PC-3 (cell line): ENCODE measurements at regions not wholly inside any gene's neighbourhood (a gene's known extent, or its start where the extent isn't known, plus 50 kb on each side); places are given as distances from the start of the nearest gene placed in this dataset.

Experiments
- ATAC-seq: fragments of 200-7000 bp; cut with Tn5 transposase; 2 replicates; pipeline ENCODE4 v1.9.1; 2020; ENCODE audit warnings: mild to moderate bottlenecking, moderate library complexity
- BruUV-seq: library from RNA; stranded (reverse); fragments of 400-500 nt; replicated peaks from 2 replicates; lab custom pipeline; 2021; lab: Mats Ljungman, UMichigan
- CTCF ChIA-PET: fragments of 300-600 bp; sonication (Branson Sonifier 250); formaldehyde crosslinking; loops from one replicate; lab custom pipeline; 2022; ENCODE audit warnings: antibody characterized with exemption; lab: Charles Lee
- POLR2A ChIA-PET: fragments of 300-600 bp; sonication (Branson Sonifier 250); formaldehyde crosslinking; loops from one replicate; lab custom pipeline; 2022; ENCODE audit warnings: antibody characterized with exemption; ENCODE audit not compliant: unreplicated experiment; lab: Charles Lee
- DNase-seq: peaks from one replicate; pipeline ENCODE4 v3.0.0-alpha.2; 2015
- H2AFZ ChIP-seq: fragments of 300-600 bp; sonication (generic); 2 replicates; pipeline ENCODE4 v1.6.0; 2016; ENCODE audit warnings: antibody characterized with exemption, low read length
- H3F3A ChIP-seq: fragments of 300-600 bp; sonication (generic); one replicate; pipeline ENCODE4 v1.6.0; 2017; ENCODE audit warnings: antibody characterized with exemption, low read length, control low read depth, mild to moderate bottlenecking; ENCODE audit not compliant: unreplicated experiment
- H3K27ac ChIP-seq: fragments of 300-600 bp; sonication (generic); 2 replicates; pipeline ENCODE4 v1.5.1; 2016; ENCODE audit warnings: mild to moderate bottlenecking, low read length
- H3K27me3 ChIP-seq: fragments of 300-600 bp; sonication (generic); 2 replicates; pipeline ENCODE4 v1.6.1; 2016; ENCODE audit warnings: low read length, mixed read lengths
- H3K36me3 ChIP-seq: fragments of 300-600 bp; sonication (generic); 2 replicates; pipeline ENCODE4 v1.6.1; 2016; ENCODE audit warnings: low read depth, mixed run types, low read length, mixed read lengths
- H3K4me1 ChIP-seq: fragments of 300-600 bp; sonication (generic); 2 replicates; pipeline ENCODE4 v1.5.1; 2016; ENCODE audit warnings: low read length; ENCODE audit not compliant: insufficient read depth
- H3K4me2 ChIP-seq: fragments of 300-600 bp; sonication (generic); 2 replicates; pipeline ENCODE4 v1.6.0; 2016; ENCODE audit warnings: low read length
- H3K4me3 ChIP-seq: fragments of 300-600 bp; sonication (generic); 2 replicates; pipeline ENCODE4 v1.5.1; 2016; ENCODE audit warnings: mild to moderate bottlenecking, low read length, mixed read lengths
- H3K79me2 ChIP-seq: fragments of 300-600 bp; sonication (generic); 2 replicates; pipeline ENCODE4 v1.6.1; 2017; ENCODE audit warnings: low read length, mixed read lengths
- H3K9ac ChIP-seq: fragments of 300-600 bp; sonication (generic); 2 replicates; pipeline ENCODE4 v1.6.0; 2016; ENCODE audit warnings: mild to moderate bottlenecking, low read length
- H3K9me2 ChIP-seq: fragments of 300-600 bp; sonication (generic); replicated peaks from 2 replicates; pipeline ENCODE4 v1.6.1; 2016; ENCODE audit warnings: mixed run types, low read length, mixed read lengths
- H3K9me3 ChIP-seq: fragments of 300-600 bp; sonication (generic); 2 replicates; pipeline ENCODE4 v1.6.1; 2016; ENCODE audit warnings: low read length, mixed read lengths
- H4K20me1 ChIP-seq: fragments of 300-600 bp; sonication (generic); 2 replicates; pipeline ENCODE4 v1.6.1; 2016; ENCODE audit warnings: low read length, mixed read lengths
- CTCF ChIP-seq: fragments of 300-600 bp; sonication (generic); conservative IDR thresholded peaks from 2 replicates; pipeline ENCODE4 v1.5.1; 2017; ENCODE audit warnings: antibody characterized with exemption, low read depth, mild to moderate bottlenecking, low read length
- EZH2 ChIP-seq: fragments of 300-600 bp; sonication (generic); IDR thresholded peaks from one replicate; pipeline ENCODE4 v1.6.1; 2017; ENCODE audit warnings: antibody characterized with exemption, mild to moderate bottlenecking, low read length; ENCODE audit not compliant: unreplicated experiment
- EZH2phosphoT487 ChIP-seq: fragments of 300-600 bp; sonication (generic); IDR thresholded peaks from 2 replicates; pipeline ENCODE4 v1.6.1; 2018; ENCODE audit warnings: mild to moderate bottlenecking, antibody characterized with exemption, low read length, borderline replicate concordance
- intact Hi-C: fragments of 100-400 bp; cut with micrococcal nuclease; formaldehyde crosslinking; loops from 2 replicates; pipeline ENCODE4 v1.9.0; 2023

- Histone ChIP-seq H3K9me2 (no peaks in the 10 kb centered on the region), H3K27me3 (no peaks in the 10 kb centered on the region), H3K4me1 (peaks cover 12% of the 10 kb centered on the region; the same call in 1 of the 2 replicates), H3K79me2 (no peaks in the 10 kb centered on the region), H3K4me3 (no peak overlapping the region), H3K4me2 (no peak overlapping the region), H3K9me3 (no peaks in the 10 kb centered on the region), H4K20me1 (no peaks in the 10 kb centered on the region), H3F3A (no peaks in the 10 kb centered on the region), H3K9ac (no peak overlapping the region), H2AFZ (no peak overlapping the region), H3K36me3 (no peaks in the 10 kb centered on the region), H3K27ac (no peak overlapping the region)
- intact Hi-C loops, result no loop called here
- DNase-seq, result peak; percentile 74
- ATAC-seq, result peak; percentile 18; the same call in 1 of the 2 replicates
- POLR2A ChIA-PET, result no interaction called here
- TF ChIP-seq EZH2phosphoT487 (no peak), EZH2 (no peak), CTCF (no peak)
- CTCF ChIA-PET, result no interaction called here
- BruUV-seq, result no TSS peak
These were observed 182.5 kb downstream of the EDN1 start for GRCh38 chr6:12472601-12473038.

GRCh38 chr6:12473494-12473893 lies 183.3 kb downstream of the EDN1 start:
- ATAC-seq (no peak), DNase-seq (no peak)
- intact Hi-C loops, result no loop called here
- ChIA-PET POLR2A (no interaction called here), CTCF (no interaction called here)
- H3K9ac ChIP-seq, result no peak overlapping the region
- H3K36me3 ChIP-seq, result no peaks in the 10 kb centered on the region
- H3K9me3 ChIP-seq, result no peaks in the 10 kb centered on the region
- H2AFZ ChIP-seq, result no peak overlapping the region
- no peaks in the 10 kb centered on the region for H3K79me2 ChIP-seq
- no peak overlapping the region for H3K27ac ChIP-seq
- H3K9me2 ChIP-seq, result no peaks in the 10 kb centered on the region
- no peaks in the 10 kb centered on the region for H3K27me3 ChIP-seq
- no peak overlapping the region for H3K4me3 ChIP-seq
- no peaks in the 10 kb centered on the region for H3F3A ChIP-seq
- H3K4me2 ChIP-seq, result no peak overlapping the region
- TF ChIP-seq EZH2phosphoT487, result no peak
- no peak for TF ChIP-seq EZH2
- no peak for TF ChIP-seq CTCF
- no TSS peak for BruUV-seq
- H4K20me1 ChIP-seq, result no peaks in the 10 kb centered on the region
- H3K4me1 ChIP-seq, result peaks cover 12% of the 10 kb centered on the region; the same call in 1 of the 2 replicates

GRCh38 chr6:12474167-12475140 lies 184.3 kb downstream of the EDN1 start:
- ChIA-PET CTCF (no interaction called here), POLR2A (no interaction called here)
- no peaks in the 10 kb centered on the region for H3F3A ChIP-seq
- H3K9me3 ChIP-seq, result no peaks in the 10 kb centered on the region
- no peaks in the 10 kb centered on the region for H3K36me3 ChIP-seq
- H3K27ac ChIP-seq, result no peak overlapping the region
- ATAC-seq (no peak), DNase-seq (no peak)
- no peaks in the 10 kb centered on the region for H3K27me3 ChIP-seq
- H3K4me1 ChIP-seq, result peaks cover 12% of the 10 kb centered on the region; the same call in 1 of the 2 replicates
- H3K9me2 ChIP-seq, result no peaks in the 10 kb centered on the region
- no peak for TF ChIP-seq EZH2phosphoT487
- no peak for TF ChIP-seq EZH2
- no peak for TF ChIP-seq CTCF
- H2AFZ ChIP-seq, result no peak overlapping the region
- intact Hi-C loops, result no loop called here
- no peaks in the 10 kb centered on the region for H3K79me2 ChIP-seq
- BruUV-seq, result no TSS peak
- no peak overlapping the region for H3K4me3 ChIP-seq
- no peak overlapping the region for H3K9ac ChIP-seq
- no peak overlapping the region for H3K4me2 ChIP-seq
- no peaks in the 10 kb centered on the region for H4K20me1 ChIP-seq
